Neural cell (in vitro differentiated cells): ENCODE measurements at regions not wholly inside any gene's neighbourhood (a gene's known extent, or its start where the extent isn't known, plus 50 kb on each side); places are given as distances from the start of the nearest gene placed in this dataset.

Experiments
- H2AFZ ChIP-seq: fragments of 200-600, 300-800 bp; sonication (generic), shearing (Covaris generic); 2 replicates; pipeline ENCODE4 v1.6.0; 2014; ENCODE audit warnings: low read depth, mild to moderate bottlenecking, antibody characterized with exemption, low read length, moderate library complexity
- H3F3A ChIP-seq: fragments of 200-600 bp; shearing (Covaris generic); 2 replicates; pipeline ENCODE4 v1.6.1; 2016; ENCODE audit warnings: mild to moderate bottlenecking, moderate library complexity, mixed read lengths, antibody characterized with exemption, low read length; ENCODE audit not compliant: insufficient read depth, poor library complexity, severe bottlenecking
- H3K27ac ChIP-seq: fragments of 200-600, 300-800 bp; sonication (generic), shearing (Covaris generic); 2 replicates; pipeline ENCODE4 v1.5.1; 2014; ENCODE audit warnings: mild to moderate bottlenecking, low read length, moderate library complexity
- H3K27me3 ChIP-seq: fragments of 300-800, 200-600 bp; sonication (generic), shearing (Covaris generic); 2 replicates; pipeline ENCODE4 v1.6.0; 2014; ENCODE audit warnings: mild to moderate bottlenecking, low read depth, low read length, moderate library complexity; ENCODE audit not compliant: insufficient read depth
- H3K36me3 ChIP-seq: fragments of 300-800, 200-600 bp; sonication (generic), shearing (Covaris generic); 2 replicates; pipeline ENCODE4 v1.5.1; 2014; ENCODE audit warnings: mild to moderate bottlenecking, antibody characterized with exemption, low read length, moderate library complexity; ENCODE audit not compliant: insufficient read depth
- H3K4me2 ChIP-seq: fragments of 300-800, 200-600 bp; sonication (generic), shearing (Covaris generic); 2 replicates; pipeline ENCODE4 v1.6.0; 2014; ENCODE audit warnings: mild to moderate bottlenecking, low read length
- H3K4me3 ChIP-seq: fragments of 300-800, 200-600 bp; sonication (generic), shearing (Covaris generic); 2 replicates; pipeline ENCODE4 v1.5.1; 2014; ENCODE audit warnings: mild to moderate bottlenecking, low read length, moderate library complexity
- H3K79me2 ChIP-seq: fragments of 200-600 bp; shearing (Covaris generic); replicated peaks from 2 replicates; pipeline ENCODE4 v1.6.0; 2014; ENCODE audit warnings: mild to moderate bottlenecking, low read length, moderate library complexity; ENCODE audit not compliant: insufficient read depth
- H3K9ac ChIP-seq: fragments of 300-800, 200-600 bp; sonication (generic), shearing (Covaris generic); 2 replicates; pipeline ENCODE4 v1.6.1; 2016; ENCODE audit warnings: mild to moderate bottlenecking, low read length, mixed read lengths
- H3K9me2 ChIP-seq: fragments of 200-600 bp; shearing (Covaris generic); 2 replicates; pipeline ENCODE4 v1.6.1; 2016; ENCODE audit warnings: mild to moderate bottlenecking, low read length, mixed read lengths; ENCODE audit not compliant: insufficient read depth
- H3K9me3 ChIP-seq: fragments of 200-600, 300-800 bp; sonication (generic), shearing (Covaris generic); 2 replicates; pipeline ENCODE4 v1.6.1; 2016; ENCODE audit warnings: mild to moderate bottlenecking, mixed run types, low read length, moderate library complexity, mixed read lengths
- H4K20me1 ChIP-seq: fragments of 200-600 bp; shearing (Covaris generic); 2 replicates; pipeline ENCODE4 v1.6.1; 2016; ENCODE audit warnings: mild to moderate bottlenecking, mixed run types; ENCODE audit not compliant: insufficient read depth
- EP300 ChIP-seq: fragments of 450-650 bp; conservative IDR thresholded peaks from 2 replicates; pipeline ENCODE4 v1.6.1; 2014; ENCODE audit warnings: antibody characterized with exemption, mild to moderate bottlenecking, moderate library complexity; ENCODE audit not compliant: poor library complexity, severe bottlenecking
- EZH2 ChIP-seq: fragments of 200-600, 300-800 bp; shearing (Covaris generic), sonication (generic); IDR thresholded peaks from 2 replicates; pipeline ENCODE4 v1.6.1; 2014; ENCODE audit warnings: antibody characterized with exemption, low read length, borderline replicate concordance, mild to moderate bottlenecking; ENCODE audit not compliant: insufficient read depth, poor library complexity, severe bottlenecking
- MXI1 ChIP-seq: fragments of 450-650 bp; conservative IDR thresholded peaks from 2 replicates; pipeline ENCODE4 v1.6.1; 2014; ENCODE audit warnings: antibody characterized with exemption, mild to moderate bottlenecking; ENCODE audit not compliant: poor library complexity, severe bottlenecking
- POLR2AphosphoS5 ChIP-seq: IDR thresholded peaks from 2 replicates; pipeline ENCODE4 v1.6.1; 2012
- RAD21 ChIP-seq: fragments of 450-650 bp; conservative IDR thresholded peaks from 2 replicates; pipeline ENCODE4 v1.6.1; 2014; ENCODE audit warnings: antibody characterized with exemption, mild to moderate bottlenecking, moderate library complexity
- SMC3 ChIP-seq: fragments of 450-650 bp; conservative IDR thresholded peaks from 2 replicates; pipeline ENCODE4 v1.6.1; 2014; ENCODE audit warnings: antibody characterized with exemption, mild to moderate bottlenecking, moderate library complexity; ENCODE audit not compliant: poor library complexity
- TAF1 ChIP-seq: IDR thresholded peaks from 2 replicates; pipeline ENCODE4 v1.6.1; 2012; ENCODE audit warnings: low read depth
- TF ChIP-seq, protein P1 (sequence below): IDR thresholded peaks from 2 replicates; pipeline ENCODE4 v1.6.1; 2012; ENCODE audit warnings: borderline replicate concordance
- TF ChIP-seq, protein P2 (sequence below): fragments of 450-650 bp; IDR thresholded peaks from 2 replicates; pipeline ENCODE4 v1.5.1; 2014; ENCODE audit warnings: antibody characterized with exemption, mild to moderate bottlenecking, moderate library complexity; ENCODE audit not compliant: poor library complexity, severe bottlenecking

DNA sequence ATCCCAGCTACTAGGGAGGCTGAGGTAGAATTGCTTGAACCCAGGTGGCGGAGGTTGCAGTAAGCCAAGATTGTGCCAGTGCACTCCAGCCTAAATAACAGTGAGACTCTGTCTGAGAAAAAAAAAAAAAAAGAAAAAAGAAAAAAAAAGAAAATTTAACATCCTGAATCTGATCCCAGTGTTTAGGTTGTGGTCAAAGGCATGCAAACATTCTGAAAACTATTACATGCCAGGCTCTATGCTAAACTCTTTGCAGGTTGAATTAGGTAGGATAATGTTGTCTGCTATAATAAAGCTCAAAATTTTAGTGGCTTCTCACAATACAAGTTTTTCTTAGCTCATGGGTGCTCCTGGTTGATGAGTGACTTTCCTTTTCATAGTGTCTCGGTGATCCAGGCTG lies 367.4 kb downstream of the PSAT1 start:
- Histone ChIP-seq H3K9me3 (no peaks in the 10 kb centered on the region), H2AFZ (no peak overlapping the region), H3K27ac (no peak overlapping the region), H3K79me2 (no peaks in the 10 kb centered on the region), H3K9me2 (no peaks in the 10 kb centered on the region), H4K20me1 (no peaks in the 10 kb centered on the region), H3K4me2 (no peak overlapping the region), H3K27me3 (no peaks in the 10 kb centered on the region), H3F3A (no peaks in the 10 kb centered on the region), H3K9ac (no peak overlapping the region), H3K4me3 (no peak overlapping the region), H3K36me3 (no peaks in the 10 kb centered on the region)
- TF ChIP-seq EZH2, result no peak
- no peak for TF ChIP-seq POLR2AphosphoS5
- TF ChIP-seq, protein P1, sequence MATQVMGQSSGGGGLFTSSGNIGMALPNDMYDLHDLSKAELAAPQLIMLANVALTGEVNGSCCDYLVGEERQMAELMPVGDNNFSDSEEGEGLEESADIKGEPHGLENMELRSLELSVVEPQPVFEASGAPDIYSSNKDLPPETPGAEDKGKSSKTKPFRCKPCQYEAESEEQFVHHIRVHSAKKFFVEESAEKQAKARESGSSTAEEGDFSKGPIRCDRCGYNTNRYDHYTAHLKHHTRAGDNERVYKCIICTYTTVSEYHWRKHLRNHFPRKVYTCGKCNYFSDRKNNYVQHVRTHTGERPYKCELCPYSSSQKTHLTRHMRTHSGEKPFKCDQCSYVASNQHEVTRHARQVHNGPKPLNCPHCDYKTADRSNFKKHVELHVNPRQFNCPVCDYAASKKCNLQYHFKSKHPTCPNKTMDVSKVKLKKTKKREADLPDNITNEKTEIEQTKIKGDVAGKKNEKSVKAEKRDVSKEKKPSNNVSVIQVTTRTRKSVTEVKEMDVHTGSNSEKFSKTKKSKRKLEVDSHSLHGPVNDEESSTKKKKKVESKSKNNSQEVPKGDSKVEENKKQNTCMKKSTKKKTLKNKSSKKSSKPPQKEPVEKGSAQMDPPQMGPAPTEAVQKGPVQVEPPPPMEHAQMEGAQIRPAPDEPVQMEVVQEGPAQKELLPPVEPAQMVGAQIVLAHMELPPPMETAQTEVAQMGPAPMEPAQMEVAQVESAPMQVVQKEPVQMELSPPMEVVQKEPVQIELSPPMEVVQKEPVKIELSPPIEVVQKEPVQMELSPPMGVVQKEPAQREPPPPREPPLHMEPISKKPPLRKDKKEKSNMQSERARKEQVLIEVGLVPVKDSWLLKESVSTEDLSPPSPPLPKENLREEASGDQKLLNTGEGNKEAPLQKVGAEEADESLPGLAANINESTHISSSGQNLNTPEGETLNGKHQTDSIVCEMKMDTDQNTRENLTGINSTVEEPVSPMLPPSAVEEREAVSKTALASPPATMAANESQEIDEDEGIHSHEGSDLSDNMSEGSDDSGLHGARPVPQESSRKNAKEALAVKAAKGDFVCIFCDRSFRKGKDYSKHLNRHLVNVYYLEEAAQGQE, result no peak
- TF ChIP-seq MXI1, result no peak
- no peak for TF ChIP-seq RAD21

DNA sequence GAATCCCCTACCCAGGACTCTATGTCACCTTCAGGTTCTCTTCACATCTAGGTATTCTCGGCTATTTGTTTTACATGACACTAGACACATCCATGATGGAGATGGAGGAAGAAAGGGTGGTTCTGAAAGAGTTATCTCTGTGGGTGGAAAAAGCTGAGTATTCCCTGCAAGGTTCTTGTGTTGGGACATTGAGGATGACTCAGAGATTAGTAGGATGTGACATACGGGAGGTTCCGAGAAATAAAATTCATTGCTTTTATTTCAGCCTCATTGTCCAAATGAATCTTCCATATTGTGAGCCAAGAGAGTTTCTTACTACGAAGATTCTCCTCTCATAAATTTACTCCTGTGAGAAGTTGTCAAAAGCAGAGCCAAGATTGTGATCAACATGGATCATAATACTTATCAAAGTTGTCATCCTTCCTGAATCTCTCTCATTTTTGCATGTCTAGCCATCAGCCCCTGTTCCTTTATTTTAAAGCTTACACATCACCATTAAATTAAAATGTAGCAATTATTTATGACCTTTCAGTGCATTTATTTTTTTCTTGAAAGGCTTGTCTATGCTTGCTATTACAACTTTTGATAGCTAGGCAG lies 370.0 kb downstream of the PSAT1 start:
- Histone ChIP-seq H3K9ac (no peak overlapping the region), H3K27me3 (no peaks in the 10 kb centered on the region), H3F3A (no peaks in the 10 kb centered on the region), H3K27ac (peak overlapping the region; percentile 57), H3K4me2 (no peak overlapping the region), H2AFZ (no peak overlapping the region), H3K9me2 (no peaks in the 10 kb centered on the region), H3K79me2 (no peaks in the 10 kb centered on the region), H3K4me3 (no peak overlapping the region), H3K9me3 (no peaks in the 10 kb centered on the region), H3K36me3 (no peaks in the 10 kb centered on the region), H4K20me1 (no peaks in the 10 kb centered on the region)
- TF ChIP-seq SMC3, result no peak
- TF ChIP-seq EP300, result peak; percentile 96
- peak; percentile 81 for TF ChIP-seq POLR2AphosphoS5
- TF ChIP-seq MXI1, result no peak

DNA sequence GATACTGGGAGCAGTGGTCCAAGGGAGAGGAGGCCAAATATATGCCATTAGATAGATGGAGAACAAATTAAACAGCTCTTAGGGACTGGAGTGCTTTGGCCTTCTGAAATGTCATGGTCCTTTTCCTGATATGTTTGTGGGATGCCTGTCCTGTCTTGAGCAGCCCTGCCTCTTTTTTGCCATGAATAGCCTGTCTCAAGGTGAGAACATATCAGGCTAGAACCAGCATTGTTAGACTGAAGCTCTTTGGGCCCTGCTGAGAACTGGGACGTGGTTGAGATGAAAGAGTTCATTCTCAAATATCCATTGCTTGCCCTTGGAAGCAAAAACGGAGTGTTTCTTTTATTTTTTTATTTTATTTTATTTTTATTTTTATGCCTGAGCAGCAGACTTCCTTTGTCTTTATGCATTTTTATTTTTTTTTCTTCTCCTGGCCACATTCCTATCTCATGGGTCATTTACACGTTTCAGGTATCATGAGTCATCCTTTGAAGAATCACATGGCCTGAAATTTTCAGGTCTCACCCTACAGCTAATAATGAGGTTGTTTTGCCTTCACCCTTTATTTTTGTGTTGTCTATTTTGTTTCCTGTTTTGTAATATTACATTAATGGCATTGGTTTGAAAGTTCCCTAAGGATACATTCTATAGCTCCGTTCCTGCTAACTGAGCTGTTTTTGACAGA lies 371.4 kb downstream of the PSAT1 start:
- H3K27ac ChIP-seq, result peak overlapping the region; percentile 57
- no peaks in the 10 kb centered on the region for H3K36me3 ChIP-seq

More for the DNA sequence above, 371.4 kb downstream of the PSAT1 start:
- Histone ChIP-seq H3K9me3 (no peaks in the 10 kb centered on the region), H3K27me3 (no peaks in the 10 kb centered on the region), H3K9ac (no peak overlapping the region), H3K79me2 (no peaks in the 10 kb centered on the region), H4K20me1 (no peaks in the 10 kb centered on the region), H2AFZ (no peak overlapping the region), H3K4me3 (no peak overlapping the region), H3K9me2 (no peaks in the 10 kb centered on the region), H3F3A (no peaks in the 10 kb centered on the region), H3K4me2 (no peak overlapping the region)
- TF ChIP-seq TAF1, result no peak
- no peak for TF ChIP-seq RAD21
- TF ChIP-seq, protein P1, result no peak
- TF ChIP-seq, protein P2, sequence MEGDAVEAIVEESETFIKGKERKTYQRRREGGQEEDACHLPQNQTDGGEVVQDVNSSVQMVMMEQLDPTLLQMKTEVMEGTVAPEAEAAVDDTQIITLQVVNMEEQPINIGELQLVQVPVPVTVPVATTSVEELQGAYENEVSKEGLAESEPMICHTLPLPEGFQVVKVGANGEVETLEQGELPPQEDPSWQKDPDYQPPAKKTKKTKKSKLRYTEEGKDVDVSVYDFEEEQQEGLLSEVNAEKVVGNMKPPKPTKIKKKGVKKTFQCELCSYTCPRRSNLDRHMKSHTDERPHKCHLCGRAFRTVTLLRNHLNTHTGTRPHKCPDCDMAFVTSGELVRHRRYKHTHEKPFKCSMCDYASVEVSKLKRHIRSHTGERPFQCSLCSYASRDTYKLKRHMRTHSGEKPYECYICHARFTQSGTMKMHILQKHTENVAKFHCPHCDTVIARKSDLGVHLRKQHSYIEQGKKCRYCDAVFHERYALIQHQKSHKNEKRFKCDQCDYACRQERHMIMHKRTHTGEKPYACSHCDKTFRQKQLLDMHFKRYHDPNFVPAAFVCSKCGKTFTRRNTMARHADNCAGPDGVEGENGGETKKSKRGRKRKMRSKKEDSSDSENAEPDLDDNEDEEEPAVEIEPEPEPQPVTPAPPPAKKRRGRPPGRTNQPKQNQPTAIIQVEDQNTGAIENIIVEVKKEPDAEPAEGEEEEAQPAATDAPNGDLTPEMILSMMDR, result no peak
- TF ChIP-seq EP300, result no peak
- TF ChIP-seq SMC3, result no peak
- TF ChIP-seq MXI1, result no peak
- TF ChIP-seq EZH2, result no peak
- TF ChIP-seq POLR2AphosphoS5, result no peak
